GM18507 (cell line): ENCODE measurements at regions not wholly inside any gene's neighbourhood (a gene's known extent, or its start where the extent isn't known, plus 50 kb on each side); places are given as distances from the start of the nearest gene placed in this dataset.

ENCODE experiments used
- DNase-seq: peaks from one replicate; pipeline ENCODE4 v3.0.0; 2011; ENCODE audit warnings: low read depth; ENCODE audit not compliant: insufficient read length; ENCODE audit errors: extremely low spot score
- FAIRE-seq: peaks from 2 replicates; lab custom pipeline; 2011; peaks lifted over from hg19 to GRCh38; lab: Jason Lieb, UNC

DNA sequence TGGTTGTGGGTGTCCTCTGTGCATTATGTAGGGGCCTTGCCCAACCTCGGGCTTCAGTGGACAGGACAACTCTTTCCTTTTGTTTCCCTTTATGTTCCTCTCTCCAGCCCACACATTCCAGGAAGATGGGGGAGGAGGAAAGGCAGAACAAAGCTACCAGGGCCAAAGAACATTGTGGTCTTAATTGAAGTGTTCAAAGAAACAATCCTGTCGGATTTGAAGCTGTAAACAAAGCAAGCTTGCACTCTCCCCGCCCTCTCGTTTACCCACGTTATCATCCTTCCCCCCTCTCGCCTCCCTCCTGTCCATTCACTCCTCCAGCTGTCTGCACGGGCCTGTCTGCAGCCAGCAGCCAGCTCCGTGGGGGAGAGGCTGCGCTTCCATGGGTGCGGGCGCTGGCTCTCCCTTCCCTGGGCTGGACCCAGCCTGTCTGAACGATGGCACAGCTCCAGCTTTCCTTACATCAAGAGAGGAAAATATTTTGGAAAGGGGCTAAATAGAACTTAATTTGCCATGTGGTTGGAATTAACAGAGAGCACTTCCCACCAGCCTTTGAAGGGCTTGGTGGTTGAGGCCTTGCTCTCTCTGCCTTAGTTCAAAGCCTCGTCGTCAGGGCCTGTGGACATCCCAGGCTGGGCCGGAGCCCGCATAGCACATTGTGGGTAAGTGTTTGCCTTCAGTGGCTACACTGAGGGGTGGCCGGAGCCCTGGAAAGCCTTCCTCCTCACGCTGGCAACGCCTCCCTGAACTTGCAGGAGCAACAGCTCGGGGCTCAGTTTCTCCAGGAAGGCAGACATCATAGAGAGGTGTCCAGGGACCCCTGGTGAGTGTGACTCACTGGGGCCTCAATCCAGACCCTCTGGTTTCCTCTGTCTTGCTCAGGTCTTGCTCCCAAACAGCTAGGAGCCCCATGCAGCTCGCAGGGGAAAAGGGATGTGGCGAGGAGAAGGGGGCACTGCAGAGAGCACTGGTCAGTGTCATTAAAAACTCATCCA is 60.6 kb upstream of the HS6ST1 start:
- DNase-seq (no peak), FAIRE-seq (no peak)

DNA sequence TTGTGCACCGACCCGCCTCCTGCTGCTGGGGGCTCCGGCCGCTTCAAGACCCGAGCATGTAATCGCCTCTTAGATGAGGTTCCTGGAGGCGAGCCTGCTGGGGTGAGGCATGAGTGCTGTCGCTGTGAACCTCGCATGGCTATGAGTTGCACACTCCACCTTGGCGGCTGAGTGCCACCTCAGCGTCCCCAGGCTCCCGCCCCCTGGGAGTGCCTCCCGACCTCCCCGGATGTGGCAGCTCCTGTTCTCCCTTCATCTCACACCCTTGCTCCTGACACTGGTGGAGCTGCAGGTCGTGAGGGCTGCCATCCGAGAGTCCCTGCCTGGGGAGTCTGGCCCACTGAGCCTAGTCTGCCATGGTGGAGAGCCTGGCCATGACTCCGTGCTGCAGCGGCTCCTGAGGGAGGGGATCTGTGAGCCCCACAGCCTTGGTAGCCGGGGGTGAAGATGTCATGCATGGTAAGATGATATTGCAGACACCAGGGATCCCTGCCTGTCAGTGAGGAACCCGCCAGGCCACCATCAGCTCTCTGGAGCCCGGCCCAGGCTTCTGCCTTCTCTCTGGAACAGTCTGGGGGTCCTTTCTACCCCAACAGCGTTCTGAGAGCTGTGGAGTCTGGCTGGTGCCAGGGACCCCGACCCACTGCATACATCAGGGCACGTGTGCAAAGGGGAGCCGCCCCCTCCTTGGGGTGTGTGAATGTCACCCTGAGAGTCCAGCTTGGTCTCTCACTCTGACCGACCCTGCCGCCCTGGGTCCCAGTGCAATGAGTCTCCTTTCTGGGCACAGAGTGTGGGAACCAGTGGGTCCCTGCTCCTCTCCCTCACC is 61.6 kb upstream of the HS6ST1 start:
- no peak for FAIRE-seq
- DNase-seq: no peak

DNA sequence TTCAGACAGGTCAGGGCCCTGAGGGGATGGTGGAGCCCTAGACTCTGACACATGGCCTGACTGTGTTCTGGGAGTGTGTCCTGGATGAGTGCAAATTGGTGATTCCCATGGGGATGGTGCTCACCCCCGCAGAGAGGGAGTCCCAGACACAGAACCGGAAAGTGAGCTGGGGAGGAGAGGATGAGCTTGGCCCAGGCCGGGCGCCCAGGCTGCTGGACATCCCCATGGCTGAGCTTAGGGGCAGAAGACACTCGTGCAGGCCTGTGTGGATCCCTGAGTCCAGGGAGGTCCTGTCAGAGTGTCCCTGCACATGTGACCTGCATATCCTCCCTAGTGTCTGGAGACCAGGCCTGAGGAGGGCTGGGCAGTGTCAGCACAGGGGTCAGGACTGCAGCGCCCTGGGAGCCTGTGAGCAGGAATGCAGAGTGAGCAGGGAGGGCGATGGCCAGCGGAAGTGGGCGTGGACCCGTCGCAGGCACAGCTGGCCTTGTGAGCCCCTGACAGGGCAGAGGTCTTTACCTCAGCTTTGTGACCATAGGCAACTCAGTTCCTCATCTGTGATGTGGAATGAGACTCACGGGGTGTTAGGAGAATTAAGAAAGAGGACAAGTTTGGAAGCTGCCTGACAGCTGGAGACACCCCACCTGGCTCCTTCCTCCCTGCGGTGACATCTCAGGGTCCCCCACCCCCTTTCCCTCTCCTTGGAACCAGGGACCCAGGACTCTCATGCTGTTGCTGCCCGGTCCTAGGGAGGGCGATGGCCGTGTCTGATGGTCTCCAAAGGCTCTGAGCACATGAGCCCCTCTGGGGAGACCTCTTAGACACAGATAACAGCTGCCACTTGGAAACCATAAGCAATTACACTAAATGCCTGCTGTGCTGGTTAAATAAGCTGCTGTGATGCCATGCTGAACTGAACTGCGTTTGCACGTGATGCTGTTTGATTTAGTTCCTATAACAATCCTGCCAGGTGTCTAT is 62.6 kb upstream of the HS6ST1 start:
- no peak for DNase-seq
- FAIRE-seq: no peak

DNA sequence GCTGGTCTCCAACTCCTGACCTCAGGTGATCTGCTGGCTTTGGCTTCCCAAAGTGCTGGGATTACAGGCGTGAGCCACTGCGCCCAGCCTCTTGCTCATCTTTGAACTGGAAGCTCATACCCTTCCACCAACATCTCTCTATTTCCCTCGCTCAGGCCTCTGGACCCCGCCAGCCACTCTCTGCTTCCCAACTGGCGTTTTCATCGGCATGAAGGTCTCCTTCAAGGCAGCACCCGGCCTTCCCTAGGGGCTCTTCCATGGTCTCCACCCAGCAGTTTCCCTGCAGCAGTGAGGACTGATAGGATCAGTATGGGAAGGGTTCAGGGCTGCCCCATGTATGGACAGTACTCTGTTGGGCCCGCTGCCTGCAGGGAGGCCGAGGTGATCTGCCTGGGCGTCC is 65.8 kb upstream of the HS6ST1 start:
- DNase-seq: no peak
- FAIRE-seq: no peak

DNA sequence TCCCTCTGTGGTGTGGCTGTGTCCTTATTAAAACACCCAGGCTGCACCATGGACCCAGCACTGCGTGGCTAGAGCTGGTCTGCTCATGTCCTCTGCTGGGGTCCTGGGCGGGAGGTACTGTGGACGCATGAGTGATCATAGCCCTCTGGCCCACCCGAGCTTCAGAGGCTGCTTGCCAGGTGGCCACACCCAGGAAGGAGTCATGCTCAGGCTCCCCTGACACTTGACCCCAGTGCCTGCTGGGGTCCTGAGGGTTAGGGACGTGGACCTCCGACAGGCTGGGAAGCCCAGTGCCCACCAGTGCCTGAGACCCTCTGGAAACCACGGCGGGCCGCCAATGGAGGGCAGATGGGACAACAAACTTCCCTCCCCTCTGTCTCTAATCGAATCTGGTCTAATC is 66.3 kb upstream of the HS6ST1 start:
- FAIRE-seq (no peak), DNase-seq (no peak)

DNA sequence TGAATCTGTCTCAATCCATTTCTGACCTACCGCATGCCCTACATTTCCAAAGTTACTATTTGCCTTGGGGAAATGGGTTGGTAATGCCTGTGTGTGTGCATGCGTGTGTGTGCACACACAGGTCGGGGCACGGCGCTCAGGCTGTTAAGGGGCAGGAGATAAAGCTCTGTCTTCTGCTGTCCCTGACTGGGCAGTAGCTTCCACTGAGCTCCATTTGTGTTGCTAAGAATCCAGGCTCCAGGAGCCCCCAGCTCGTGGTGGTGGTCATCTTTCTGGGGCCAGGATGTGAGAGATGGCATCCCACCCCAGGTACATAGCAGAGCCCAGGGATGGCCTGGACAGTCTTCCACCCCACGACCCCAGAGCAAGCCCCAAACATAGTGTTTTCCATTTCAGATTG is 66.7 kb upstream of the HS6ST1 start:
- no peak for FAIRE-seq
- DNase-seq: no peak

DNA sequence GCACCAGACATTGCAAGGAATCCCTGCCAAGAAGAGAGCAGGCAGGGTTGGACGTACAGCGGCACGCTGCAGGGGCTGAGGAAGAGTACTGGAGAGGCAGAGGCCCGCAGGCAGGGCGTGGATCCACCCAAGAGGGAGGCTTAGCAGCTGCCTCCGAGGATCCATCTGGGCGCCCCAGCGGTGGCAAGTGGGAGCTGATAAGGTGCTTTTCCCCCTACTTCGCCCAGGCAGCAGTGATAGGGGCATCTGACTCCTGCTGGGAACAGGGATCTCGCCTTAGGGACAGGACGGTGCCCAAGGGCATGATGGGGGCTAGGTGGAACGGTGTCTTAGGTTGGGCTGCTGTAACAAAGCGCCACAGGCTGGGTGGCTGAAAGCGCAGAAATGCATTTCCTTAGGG is 67.4 kb upstream of the HS6ST1 start:
- no peak for DNase-seq
- FAIRE-seq: no peak

DNA sequence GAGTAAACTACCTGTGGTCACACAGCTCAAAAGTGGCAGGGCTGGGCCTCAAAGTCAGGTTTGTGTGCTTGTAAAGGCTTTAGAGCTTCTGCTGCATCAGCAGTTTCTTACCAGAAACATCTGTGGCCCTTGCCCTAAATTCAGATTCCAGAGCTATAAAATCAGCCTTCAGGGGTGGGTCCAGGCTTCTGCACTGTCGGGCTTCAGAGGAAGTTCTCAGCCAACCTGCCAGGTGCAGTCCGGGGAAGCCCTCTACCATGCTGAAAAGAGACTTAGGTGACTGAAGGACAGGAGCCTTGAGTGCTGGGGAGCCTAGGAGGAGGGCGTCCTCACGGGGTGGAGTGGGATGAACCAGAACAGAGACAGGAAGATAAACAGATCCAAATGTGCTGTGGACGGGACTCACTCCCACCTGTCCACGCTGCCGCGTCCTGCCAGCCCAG is 69.9 kb upstream of the HS6ST1 start:
- FAIRE-seq: no peak
- DNase-seq: no peak

DNA sequence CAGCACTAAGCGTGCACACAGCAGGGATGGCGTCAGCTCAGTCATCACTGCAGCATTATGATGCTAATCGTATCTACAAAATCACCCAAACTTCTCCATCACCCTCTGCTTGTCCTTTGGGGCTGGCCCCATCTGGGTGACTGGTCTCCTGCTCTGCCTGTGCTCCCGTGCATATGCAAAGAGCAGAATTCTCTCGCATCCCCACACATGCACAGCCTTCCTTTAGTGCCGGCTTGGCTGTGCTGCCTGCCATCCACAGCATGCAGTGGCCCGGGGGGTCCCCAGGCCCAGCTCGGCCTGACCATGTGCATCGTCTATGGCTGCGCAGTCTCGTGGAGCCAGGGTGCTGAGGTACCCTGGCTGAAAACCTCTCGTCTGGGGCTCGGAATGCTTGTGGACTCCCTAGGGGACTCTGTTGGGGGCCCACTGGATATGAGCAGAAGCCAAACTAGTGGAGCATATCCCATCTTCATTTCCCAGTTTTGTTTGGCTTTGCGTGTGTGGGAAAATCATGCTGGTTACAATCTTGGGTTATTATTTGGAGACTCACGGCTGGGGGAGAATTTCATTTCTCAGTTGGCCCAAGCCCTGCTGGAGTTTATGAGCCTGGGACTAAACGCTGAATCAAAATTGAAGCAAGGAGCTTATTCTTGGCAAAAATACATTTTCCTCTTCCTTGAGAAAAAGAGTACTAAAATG is 70.9 kb upstream of the HS6ST1 start:
- FAIRE-seq (no peak), DNase-seq (no peak)

DNA sequence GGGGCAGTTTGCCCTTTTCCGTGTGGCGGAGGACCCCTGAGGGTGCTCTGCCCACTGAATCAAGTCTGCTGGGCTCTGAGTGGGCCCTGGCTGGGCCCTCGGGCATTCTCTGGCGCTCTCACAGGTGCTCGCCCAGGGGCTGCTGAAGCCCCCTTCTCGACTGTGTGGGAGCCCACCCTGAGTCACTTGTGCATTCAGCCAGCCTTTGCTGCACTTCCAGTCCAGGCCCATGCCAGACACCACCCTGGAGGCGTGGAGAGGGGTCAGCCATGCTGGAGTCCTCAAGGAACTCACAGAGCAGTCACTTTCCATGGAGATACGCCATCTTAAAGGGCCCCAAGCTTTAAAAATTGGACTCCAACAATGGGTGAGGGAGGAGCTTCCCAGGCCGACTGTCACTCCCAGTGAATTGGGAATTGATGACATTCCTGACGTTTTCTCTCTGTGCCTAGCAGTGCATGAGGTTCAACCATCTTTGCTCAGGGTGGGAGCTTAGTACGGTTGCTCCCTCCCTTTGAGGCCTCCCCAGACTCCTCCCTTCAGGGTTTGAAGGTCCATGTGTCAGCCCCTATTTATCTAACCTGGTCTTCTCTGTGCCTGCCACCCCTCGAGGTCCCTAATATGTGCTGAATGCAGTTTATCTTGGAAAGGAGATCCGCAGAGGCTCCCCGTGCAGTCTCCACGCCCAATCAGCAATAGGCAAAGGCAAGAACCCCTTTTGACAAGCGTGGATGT is 71.8 kb upstream of the HS6ST1 start:
- DNase-seq (no peak), FAIRE-seq (no peak)

DNA sequence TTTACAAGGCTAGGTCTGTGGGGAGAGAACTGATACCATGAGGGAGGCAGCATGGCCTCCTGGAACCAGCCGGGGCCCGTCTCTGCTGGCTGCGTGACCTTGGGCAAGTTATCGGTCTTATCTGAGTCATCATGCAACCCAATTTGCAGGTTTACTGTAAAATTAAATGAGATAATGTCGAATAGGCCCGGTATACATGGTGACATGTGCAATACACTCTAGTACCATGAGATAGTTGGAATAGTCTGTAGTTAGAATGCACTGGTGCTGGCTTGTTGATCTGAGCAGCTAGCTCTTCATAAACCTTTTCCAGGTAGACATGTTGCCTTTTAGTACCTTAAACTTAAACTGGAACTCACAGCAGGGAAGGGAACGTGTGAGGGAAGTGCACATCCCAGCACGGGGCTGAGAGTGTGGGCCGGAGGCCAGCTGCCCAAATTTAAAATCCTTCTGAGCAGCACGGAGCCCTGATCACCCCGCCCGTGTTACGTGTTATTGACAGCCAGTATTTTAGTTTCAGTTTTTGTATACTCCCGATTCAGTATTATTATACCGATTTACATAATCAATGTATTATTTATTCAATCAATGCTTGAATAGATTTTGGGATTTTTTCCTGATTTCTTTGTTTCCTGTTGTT is 72.4 kb upstream of the HS6ST1 start:
- FAIRE-seq (no peak), DNase-seq (no peak)

DNA sequence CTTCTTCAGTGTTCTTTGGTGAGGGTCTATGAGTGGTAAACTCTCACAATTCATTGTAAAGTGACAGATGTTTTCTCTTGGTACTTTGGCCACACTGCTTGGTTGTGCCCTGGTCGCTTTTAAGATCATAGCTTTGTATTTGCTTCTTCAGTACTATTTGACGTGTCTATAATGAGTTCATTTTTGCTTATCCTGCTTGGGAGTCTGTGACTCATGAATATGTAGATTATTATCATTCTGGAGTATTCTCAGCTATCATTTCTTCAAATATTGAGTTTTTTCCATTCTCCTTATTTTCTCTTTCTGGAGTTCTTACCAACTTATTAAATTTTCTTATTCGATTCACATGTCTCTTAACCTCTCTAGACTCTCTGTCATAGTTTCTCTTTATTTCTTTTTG is 73.0 kb upstream of the HS6ST1 start:
- no peak for DNase-seq

DNA sequence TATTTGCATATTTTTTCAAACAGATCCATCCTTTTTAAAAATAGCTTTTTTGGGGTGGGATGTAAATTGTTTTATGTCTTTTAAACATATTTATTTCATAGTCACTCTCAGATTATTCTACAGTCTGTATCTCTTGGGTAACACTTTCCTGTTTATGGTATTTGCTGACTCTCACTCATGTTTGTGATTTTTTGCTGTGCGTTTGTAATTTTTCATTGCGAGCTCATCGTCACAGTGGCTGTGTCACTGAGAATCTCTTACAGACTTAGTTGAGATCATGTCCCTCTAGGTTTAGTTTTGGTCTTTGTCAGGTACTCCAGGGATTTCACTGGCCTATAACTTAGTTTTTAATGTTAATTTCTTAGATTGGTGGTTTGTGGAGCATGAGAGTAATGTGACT is 73.5 kb upstream of the HS6ST1 start:
- FAIRE-seq (no peak), DNase-seq (no peak)

More for the DNA sequence above, 73.0 kb upstream of the HS6ST1 start:
- FAIRE-seq: no peak

DNA sequence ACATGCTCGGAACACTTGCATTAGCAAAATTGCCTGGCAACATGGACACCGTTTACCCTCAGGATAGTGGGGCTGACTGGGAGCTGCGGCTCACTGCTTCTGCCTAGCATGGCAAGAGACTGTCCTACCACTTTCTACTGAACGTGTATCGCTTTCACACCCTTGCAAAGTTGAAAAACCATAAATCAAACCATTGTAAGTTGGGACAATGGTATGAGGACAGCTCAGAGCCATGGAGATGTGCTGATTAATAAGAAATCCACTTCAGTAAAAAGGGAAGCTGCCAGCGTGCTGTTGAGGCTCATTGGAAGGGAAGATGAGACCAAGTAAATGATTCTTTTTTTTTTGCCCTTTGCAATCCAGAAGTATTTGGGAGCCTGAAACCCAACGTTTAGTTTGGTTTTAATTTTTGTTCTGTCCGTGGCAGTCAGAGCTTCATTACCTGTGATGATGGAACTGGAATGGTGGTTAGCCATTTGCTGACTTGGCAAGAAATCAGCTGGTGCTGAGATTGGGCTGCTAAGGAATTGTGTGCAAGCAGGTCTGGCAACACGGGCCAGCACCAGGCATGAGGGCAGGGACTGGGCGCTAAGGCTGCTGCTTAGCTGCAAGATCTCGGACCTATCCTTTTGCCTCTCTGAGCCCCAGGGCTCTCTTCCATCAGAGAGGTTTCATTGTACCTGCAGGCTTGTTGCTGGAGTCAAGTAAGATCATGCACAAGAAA is 75.5 kb upstream of the HS6ST1 start:
- FAIRE-seq: no peak
- no peak for DNase-seq

DNA sequence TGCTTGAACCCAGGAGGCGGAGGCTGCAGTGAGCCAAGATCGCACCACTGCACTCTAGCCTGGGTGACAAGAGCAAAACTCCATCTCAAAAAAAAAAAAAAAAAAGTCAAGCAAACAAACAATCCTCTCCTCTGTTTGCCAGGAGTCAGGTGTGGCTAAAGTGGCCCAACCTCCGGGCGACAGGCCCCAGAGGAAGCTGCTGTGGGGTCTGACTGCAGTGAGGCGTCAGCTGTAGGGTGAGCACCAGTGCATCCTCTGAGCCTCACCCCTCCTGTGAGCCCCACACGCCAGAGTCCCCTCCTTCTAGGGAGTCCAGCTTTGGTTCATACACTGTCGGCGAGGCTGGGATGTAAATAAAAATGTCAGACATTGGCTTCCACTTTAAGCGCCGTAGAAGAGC is 76.5 kb upstream of the HS6ST1 start:
- FAIRE-seq (no peak), DNase-seq (no peak)

DNA sequence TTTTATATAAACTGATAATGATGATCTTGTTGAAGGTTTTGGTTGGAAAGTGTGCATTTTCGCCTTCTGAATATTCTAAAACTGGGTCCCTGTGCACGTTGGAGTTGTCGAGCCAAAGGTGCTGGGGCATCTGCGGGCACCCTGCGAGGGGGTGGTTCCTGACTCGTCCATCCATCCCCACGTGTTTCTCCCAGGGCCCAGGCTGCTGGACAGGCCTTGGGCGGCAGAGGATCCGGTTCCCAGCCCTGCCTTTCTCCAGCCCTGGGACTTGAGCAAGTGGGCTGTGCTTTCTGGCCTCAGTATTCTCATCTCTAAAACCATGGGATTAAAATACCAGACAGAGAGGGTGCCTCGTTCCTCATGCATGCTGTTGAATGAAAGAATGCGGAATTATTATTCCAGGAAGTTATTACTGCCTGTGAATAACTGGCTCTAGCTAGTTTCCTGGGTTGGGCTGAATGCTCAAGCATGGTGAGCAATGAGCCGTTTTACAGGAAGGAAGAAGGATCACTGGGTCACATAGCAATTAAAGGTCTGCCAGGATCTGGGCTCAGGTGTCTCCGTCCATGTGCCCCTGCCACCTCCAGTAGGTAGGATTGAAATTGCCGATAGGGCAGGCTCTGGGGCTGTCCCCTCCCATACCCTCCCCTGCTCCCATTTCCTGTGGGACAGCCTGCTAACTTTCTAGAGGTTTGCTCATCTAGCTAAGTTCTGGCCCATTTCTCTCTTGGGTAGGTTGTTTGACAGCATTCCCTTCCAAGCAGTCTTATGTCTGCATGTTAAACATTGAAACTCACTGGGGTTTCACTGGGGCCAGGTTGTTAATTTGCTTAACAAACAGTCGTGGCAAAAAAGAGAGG is 77.2 kb upstream of the HS6ST1 start:
- DNase-seq (no peak), FAIRE-seq (no peak)
